GM23248 (cell line): ENCODE measurements at regions not wholly inside any gene's neighbourhood (a gene's known extent, or its start where the extent isn't known, plus 50 kb on each side); places are given as distances from the start of the nearest gene placed in this dataset.

ENCODE experiments used
- DNase-seq: peaks from one replicate; pipeline ENCODE4 v3.0.0-alpha.2; 2015
- H2AFZ ChIP-seq: fragments of 200-600 bp; sonication (generic); 2 replicates; pipeline ENCODE4 v1.6.1; 2016; ENCODE audit warnings: antibody characterized with exemption
- H3F3A ChIP-seq: fragments of 200-600 bp; sonication (generic); 2 replicates; pipeline ENCODE4 v1.6.1; 2016; ENCODE audit warnings: mild to moderate bottlenecking, antibody characterized with exemption, mixed run types; ENCODE audit not compliant: insufficient read depth
- H3K27ac ChIP-seq: fragments of 200-600 bp; sonication (generic); 2 replicates; pipeline ENCODE4 v1.5.1; 2016; ENCODE audit warnings: mild to moderate bottlenecking
- H3K27me3 ChIP-seq: fragments of 200-600 bp; sonication (generic); replicated peaks from 2 replicates; pipeline ENCODE4 v1.6.1; 2016; ENCODE audit warnings: mild to moderate bottlenecking; ENCODE audit not compliant: insufficient read depth
- H3K36me3 ChIP-seq: fragments of 200-600 bp; sonication (generic); 2 replicates; pipeline ENCODE4 v1.6.1; 2016; ENCODE audit warnings: low read depth, mild to moderate bottlenecking
- H3K4me1 ChIP-seq: fragments of 200-600 bp; sonication (generic); 2 replicates; pipeline ENCODE4 v1.6.1; 2016; ENCODE audit warnings: mild to moderate bottlenecking; ENCODE audit not compliant: insufficient read depth
- H3K4me2 ChIP-seq: fragments of 200-600 bp; sonication (generic); one replicate; pipeline ENCODE4 v1.6.1; 2016; ENCODE audit warnings: mild to moderate bottlenecking; ENCODE audit not compliant: unreplicated experiment
- H3K4me3 ChIP-seq: fragments of 200-600 bp; sonication (generic); 2 replicates; pipeline ENCODE4 v1.5.1; 2016; ENCODE audit warnings: mild to moderate bottlenecking
- H3K79me2 ChIP-seq: fragments of 200-600 bp; sonication (generic); 2 replicates; pipeline ENCODE4 v1.6.1; 2016; ENCODE audit warnings: mild to moderate bottlenecking; ENCODE audit not compliant: insufficient read depth
- H3K9ac ChIP-seq: fragments of 200-600 bp; sonication (generic); 2 replicates; pipeline ENCODE4 v1.6.1; 2016; ENCODE audit warnings: mild to moderate bottlenecking
- H3K9me2 ChIP-seq: fragments of 200-600 bp; sonication (generic); 2 replicates; pipeline ENCODE4 v1.6.1; 2016; ENCODE audit warnings: mixed run types, mild to moderate bottlenecking, moderate library complexity; ENCODE audit not compliant: insufficient read depth
- H3K9me3 ChIP-seq: fragments of 200-600 bp; sonication (generic); one replicate; pipeline ENCODE4 v1.6.1; 2017; ENCODE audit warnings: low read depth
- H4K20me1 ChIP-seq: fragments of 200-600 bp; sonication (generic); 2 replicates; pipeline ENCODE4 v1.6.0; 2016; ENCODE audit not compliant: insufficient read depth
- EZH2 ChIP-seq: fragments of 200-600 bp; sonication (generic); IDR thresholded peaks from 2 replicates; pipeline ENCODE4 v1.6.1; 2018; ENCODE audit warnings: antibody characterized with exemption, mild to moderate bottlenecking; ENCODE audit not compliant: insufficient read depth, poor library complexity, severe bottlenecking
- EZH2phosphoT487 ChIP-seq: fragments of 200-600 bp; sonication (generic); IDR thresholded peaks from 2 replicates; pipeline ENCODE4 v1.6.1; 2018; ENCODE audit warnings: antibody characterized with exemption, moderate library complexity, mild to moderate bottlenecking, low read depth; ENCODE audit not compliant: insufficient read depth
- WGBS, 2 experiments: methylation state at CpG; one replicate each; pipeline ENCODE4 v1.1.6; 2015 to 2017; ENCODE audit warnings: low lambda C conversion rate in 2 of 2, low coverage in 1 of 2; ENCODE audit errors: missing lambda C conversion rate in 2 of 2; 5-methylcytosine and 5-hydroxymethylcytosine counted together
- in situ Hi-C: fragments of 300-500 bp; cut with MboI; formaldehyde crosslinking; loops from 2 replicates; pipeline ENCODE4 v1.15.0; 2020

DNA sequence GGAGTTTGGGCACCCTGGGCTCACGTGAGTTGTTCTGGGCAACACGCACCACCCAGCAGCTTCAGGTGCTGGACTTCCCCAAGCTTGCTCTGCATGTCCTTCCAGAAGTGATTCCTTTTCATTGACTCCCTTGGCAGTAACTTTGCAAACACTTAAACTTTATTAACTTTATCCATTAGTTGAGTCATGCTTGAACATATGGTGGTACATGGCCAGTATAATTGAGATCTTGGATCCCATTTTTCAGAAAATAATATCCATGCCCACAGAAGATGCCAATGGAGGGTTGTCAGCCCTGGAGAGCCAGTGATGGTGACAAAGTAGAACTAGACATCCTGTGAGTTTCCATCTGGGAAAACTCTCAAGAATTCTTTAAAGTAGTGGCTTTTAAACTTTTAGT lies 144.2 kb downstream of the COPS8 start:
- H3K27me3 ChIP-seq: no peaks in the 10 kb centered on the region
- peaks cover 28% of the 10 kb centered on the region for H3F3A ChIP-seq
- WGBS, 2 experiments: 100% methylated on average over 2 of the region's 2 CpGs
- TF ChIP-seq EZH2 (no peak), EZH2phosphoT487 (no peak)
- no peak overlapping the region for H3K4me3 ChIP-seq
- no peaks in the 10 kb centered on the region for H3K79me2 ChIP-seq
- no peaks in the 10 kb centered on the region for H3K36me3 ChIP-seq
- H2AFZ ChIP-seq: no peak overlapping the region
- no peaks in the 10 kb centered on the region for H4K20me1 ChIP-seq
- H3K4me1 ChIP-seq: peaks cover 50% of the 10 kb centered on the region
- H3K27ac ChIP-seq: no peak overlapping the region
- in situ Hi-C loops: no loop called here
- no peak overlapping the region for H3K4me2 ChIP-seq
- peak; percentile 33 for DNase-seq
- no peaks in the 10 kb centered on the region for H3K9me2 ChIP-seq
- H3K9ac ChIP-seq: no peak overlapping the region
- no peaks in the 10 kb centered on the region for H3K9me3 ChIP-seq

DNA sequence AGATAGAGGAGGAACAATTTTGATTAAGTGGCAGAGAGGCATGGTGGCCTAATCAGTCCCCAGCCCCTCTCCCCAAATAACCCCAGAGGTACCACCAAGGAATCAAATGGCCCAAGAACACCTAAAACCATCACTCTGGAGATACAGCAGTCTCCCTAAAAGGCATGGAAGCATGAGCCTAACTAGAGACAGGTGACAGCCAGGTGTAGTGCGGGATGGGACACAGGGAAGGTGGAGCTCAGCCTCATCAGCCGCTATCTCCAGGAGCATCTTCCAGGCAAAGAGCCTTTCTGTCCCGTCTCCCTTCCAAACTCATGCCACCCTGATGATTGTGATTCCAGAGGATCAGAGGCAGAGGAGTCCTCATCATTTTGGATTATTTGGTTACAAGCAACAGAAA lies 144.7 kb downstream of the COPS8 start:
- Histone ChIP-seq H3K27me3 (no peaks in the 10 kb centered on the region), H3K27ac (no peak overlapping the region), H3K9me2 (no peaks in the 10 kb centered on the region), H3K4me1 (peaks cover 54% of the 10 kb centered on the region), H3K9me3 (no peaks in the 10 kb centered on the region), H2AFZ (no peak overlapping the region), H3K9ac (no peak overlapping the region), H3K4me2 (no peak overlapping the region), H3K79me2 (no peaks in the 10 kb centered on the region), H3K36me3 (no peaks in the 10 kb centered on the region), H3K4me3 (no peak overlapping the region), H3F3A (peaks cover 33% of the 10 kb centered on the region), H4K20me1 (no peaks in the 10 kb centered on the region)
- in situ Hi-C loops: no loop called here
- TF ChIP-seq EZH2phosphoT487 (no peak), EZH2 (no peak)
- DNase-seq: no peak
- 93 to 97% methylated on average over 3 of the region's 3 CpGs for WGBS, 2 experiments

DNA sequence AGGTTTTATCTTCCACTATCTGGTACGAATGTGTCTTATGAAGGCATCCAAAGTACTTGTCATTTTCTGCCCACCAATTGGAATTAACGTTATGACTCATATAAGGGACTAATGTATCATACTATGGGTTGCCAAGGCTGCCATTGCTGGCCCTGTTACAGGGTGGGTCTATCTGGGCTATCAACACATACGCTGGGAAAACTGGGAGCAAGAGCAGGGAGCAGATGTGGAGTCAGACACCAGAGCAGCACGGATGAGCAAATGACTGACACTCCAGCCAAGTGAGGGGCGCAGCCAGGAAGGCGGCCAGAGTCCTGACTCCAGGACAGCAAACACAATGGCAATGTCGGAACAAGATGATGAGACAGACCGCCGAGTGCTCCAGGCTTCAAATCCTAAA lies 145.9 kb downstream of the COPS8 start:
- no peaks in the 10 kb centered on the region for H3K79me2 ChIP-seq
- H3K27ac ChIP-seq: peak overlapping the region; percentile 8; the same call in 1 of the 2 replicates
- no peak overlapping the region for H2AFZ ChIP-seq
- H3K4me1 ChIP-seq: peaks cover 67% of the 10 kb centered on the region
- in situ Hi-C loops: no loop called here
- TF ChIP-seq EZH2phosphoT487: no peak
- no peak for TF ChIP-seq EZH2
- no peaks in the 10 kb centered on the region for H3K9me3 ChIP-seq
- H3F3A ChIP-seq: peaks cover 45% of the 10 kb centered on the region
- no peaks in the 10 kb centered on the region for H4K20me1 ChIP-seq
- 15 to 23% methylated on average over 9 of the region's 9 CpGs for WGBS, 2 experiments
- H3K36me3 ChIP-seq: no peaks in the 10 kb centered on the region
- H3K9ac ChIP-seq: no peak overlapping the region
- H3K4me2 ChIP-seq: no peak overlapping the region
- no peaks in the 10 kb centered on the region for H3K27me3 ChIP-seq
- H3K9me2 ChIP-seq: no peaks in the 10 kb centered on the region
- no peak overlapping the region for H3K4me3 ChIP-seq
- peak; percentile 67 for DNase-seq

DNA sequence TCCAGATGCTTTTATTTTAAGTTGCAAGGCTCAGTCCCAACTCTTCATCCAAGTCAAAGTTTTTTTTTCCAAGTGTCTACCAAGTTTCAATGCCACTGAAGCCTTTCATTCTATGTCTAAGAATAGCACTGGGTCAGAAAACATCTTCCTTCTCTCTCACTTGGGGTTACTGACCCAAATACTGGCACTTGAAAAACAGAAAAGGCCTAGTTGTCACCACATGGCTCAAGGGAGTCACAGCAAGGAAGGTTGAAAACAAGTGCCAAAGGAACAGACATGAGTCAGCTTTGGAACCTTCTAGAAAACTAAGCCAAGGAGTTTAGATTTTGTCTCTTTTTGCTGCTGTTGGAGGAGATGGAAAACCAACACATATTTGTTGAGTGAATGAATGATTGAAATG lies 146.5 kb downstream of the COPS8 start:
- H3K4me1 ChIP-seq: peaks cover 63% of the 10 kb centered on the region
- TF ChIP-seq EZH2phosphoT487 (no peak), EZH2 (no peak)
- H3F3A ChIP-seq: peaks cover 41% of the 10 kb centered on the region
- no peaks in the 10 kb centered on the region for H3K36me3 ChIP-seq
- H4K20me1 ChIP-seq: no peaks in the 10 kb centered on the region
- no peaks in the 10 kb centered on the region for H3K79me2 ChIP-seq
- no peaks in the 10 kb centered on the region for H3K27me3 ChIP-seq
- DNase-seq: peak; percentile 37
- no peaks in the 10 kb centered on the region for H3K9me3 ChIP-seq
- H3K4me3 ChIP-seq: no peak overlapping the region
- no peaks in the 10 kb centered on the region for H3K9me2 ChIP-seq
- H3K4me2 ChIP-seq: no peak overlapping the region
- H3K9ac ChIP-seq: no peak overlapping the region
- in situ Hi-C loops: no loop called here
- peak overlapping the region; percentile 8; the same call in 1 of the 2 replicates for H3K27ac ChIP-seq
- no peak overlapping the region for H2AFZ ChIP-seq

DNA sequence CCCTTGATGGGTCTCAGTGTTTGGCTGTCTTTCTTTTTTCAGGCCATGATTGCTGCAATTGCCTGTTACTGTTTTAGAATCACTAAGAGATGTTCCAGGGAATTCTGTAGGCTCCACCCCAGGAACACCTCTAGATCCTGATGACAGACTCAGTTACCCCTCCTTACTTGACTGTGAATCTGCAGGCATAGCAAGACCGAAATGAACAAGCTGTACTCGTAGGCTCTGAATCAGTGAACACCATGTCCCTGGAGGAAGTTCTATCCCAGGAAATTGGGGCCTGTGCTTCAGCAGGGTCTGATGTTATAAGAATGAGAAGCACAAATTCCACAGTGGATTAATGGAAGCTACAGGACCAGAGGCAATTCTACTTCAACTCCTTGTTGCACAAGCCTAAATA lies 148.6 kb downstream of the COPS8 start:
- peaks cover 28% of the 10 kb centered on the region for H3F3A ChIP-seq
- no peaks in the 10 kb centered on the region for H4K20me1 ChIP-seq
- no peaks in the 10 kb centered on the region for H3K9me3 ChIP-seq
- no peak overlapping the region for H3K4me3 ChIP-seq
- H3K9me2 ChIP-seq: no peaks in the 10 kb centered on the region
- no peak overlapping the region for H2AFZ ChIP-seq
- H3K9ac ChIP-seq: no peak overlapping the region
- peaks cover 50% of the 10 kb centered on the region for H3K4me1 ChIP-seq
- no peaks in the 10 kb centered on the region for H3K27me3 ChIP-seq
- no peak overlapping the region for H3K4me2 ChIP-seq
- H3K27ac ChIP-seq: no peak overlapping the region
- in situ Hi-C loops: no loop called here
- no peaks in the 10 kb centered on the region for H3K79me2 ChIP-seq
- no peaks in the 10 kb centered on the region for H3K36me3 ChIP-seq
- TF ChIP-seq EZH2phosphoT487 (no peak), EZH2 (no peak)
- WGBS, 2 experiments: 80 to 83% methylated on average over 2 of the region's 2 CpGs
- no peak for DNase-seq
